Cardiac septum (tissue), 1 donor: ENCODE measurements at regions not wholly inside any gene's neighbourhood (a gene's known extent, or its start where the extent isn't known, plus 50 kb on each side); places are given as distances from the start of the nearest gene placed in this dataset.

Source experiments
- DNase-seq: peaks from one replicate; pipeline ENCODE4 v3.0.0-alpha.2; 2020; ENCODE audit warnings: low spot score
- intact Hi-C: fragments of 100-400 bp; cut with DNase I; formaldehyde crosslinking; loops from one replicate; pipeline ENCODE4 v1.14.0; 2022
- donor health status: DM: no; HTN: no; CAD: no.

DNA sequence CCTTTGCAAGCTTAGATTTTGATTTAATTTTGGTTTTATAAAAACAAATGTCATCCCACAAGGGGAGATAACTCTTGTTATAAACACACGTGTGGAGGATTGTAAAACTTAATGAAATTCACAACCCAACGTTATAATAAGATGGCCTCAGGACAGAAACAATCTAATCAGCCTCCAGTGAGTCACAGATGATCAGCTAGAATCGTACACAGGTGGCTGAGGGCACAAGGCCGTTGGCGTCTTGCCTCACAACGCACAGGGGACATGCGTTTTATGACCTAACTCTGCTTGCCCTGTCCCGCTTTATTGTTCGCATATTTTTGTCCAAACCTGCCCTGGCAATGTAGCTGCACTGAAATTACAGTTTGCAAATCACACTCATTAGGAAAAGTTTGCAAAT, 121.9 kb upstream of the PDZRN3 start:
- intact Hi-C loops = no loop called here

DNA sequence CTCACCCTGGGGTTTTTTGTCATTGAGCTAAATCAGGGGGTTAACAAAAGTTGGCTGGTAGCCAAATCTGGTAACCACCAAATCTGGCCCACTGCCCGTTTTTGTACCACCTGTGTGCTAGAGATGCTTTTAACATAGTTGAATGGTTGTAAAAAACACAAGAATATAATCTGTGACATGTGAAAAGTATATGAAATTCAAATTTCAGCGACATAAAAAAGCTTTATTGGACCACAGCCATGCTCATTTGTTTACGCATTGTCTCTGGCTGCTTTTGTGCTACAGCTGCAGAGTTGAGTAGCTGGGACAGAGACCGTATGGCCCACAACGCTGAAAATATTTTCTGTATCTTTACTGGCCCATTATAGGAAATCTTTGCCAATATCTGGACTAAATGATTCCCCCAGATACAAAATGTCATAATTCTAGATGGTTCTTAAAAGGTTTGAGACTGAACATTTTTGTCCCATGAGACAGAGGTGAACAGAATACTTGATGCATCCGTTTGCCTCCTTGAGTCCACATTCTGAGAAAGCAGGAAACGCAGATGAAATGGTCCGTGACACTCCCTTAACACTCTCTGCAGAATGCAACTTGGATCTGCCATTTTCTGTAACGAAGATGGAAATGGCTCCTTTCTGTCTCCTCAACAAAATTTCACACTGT, 120.9 kb upstream of the PDZRN3 start:
- intact Hi-C loops = no loop called here
- no peak for DNase-seq

More for the DNA sequence above, 121.9 kb upstream of the PDZRN3 start:
- DNase-seq = no peak

GRCh38 chr3:73743551-73743950, 118.8 kb upstream of the PDZRN3 start:
- no peak for DNase-seq
- intact Hi-C loops = no loop called here

DNA sequence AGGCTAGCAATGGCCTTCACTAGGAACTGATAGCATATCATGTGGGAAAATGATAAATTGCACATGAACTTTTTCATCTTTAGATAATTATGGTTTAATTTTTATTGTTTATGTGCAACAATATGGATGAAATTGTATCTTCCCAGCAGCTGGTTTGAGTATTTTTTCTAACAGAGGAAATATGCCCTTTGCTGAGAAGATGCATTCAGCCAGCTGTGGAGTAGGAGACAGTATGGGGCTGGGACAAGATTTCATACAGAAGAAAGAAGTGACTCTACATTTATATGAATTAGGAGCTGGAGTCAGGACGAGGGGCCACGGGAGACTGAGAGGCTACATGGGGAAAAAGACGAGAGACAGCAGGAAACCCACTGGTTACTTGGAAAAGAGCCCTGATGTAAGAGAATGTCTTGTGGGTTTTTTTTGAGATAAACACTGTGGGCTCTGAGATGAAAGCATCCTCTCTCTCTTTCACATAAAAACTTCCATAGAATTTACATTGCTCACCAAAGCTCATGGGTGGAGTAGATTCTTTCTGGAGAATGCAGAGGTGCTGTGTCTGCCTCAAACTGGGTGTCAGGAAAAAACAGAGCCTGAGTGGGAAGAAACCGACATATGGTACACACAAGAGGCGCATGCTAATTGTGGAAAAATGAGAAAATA, 115.2 kb upstream of the PDZRN3 start:
- DNase-seq = no peak
- intact Hi-C loops = no loop called here

DNA sequence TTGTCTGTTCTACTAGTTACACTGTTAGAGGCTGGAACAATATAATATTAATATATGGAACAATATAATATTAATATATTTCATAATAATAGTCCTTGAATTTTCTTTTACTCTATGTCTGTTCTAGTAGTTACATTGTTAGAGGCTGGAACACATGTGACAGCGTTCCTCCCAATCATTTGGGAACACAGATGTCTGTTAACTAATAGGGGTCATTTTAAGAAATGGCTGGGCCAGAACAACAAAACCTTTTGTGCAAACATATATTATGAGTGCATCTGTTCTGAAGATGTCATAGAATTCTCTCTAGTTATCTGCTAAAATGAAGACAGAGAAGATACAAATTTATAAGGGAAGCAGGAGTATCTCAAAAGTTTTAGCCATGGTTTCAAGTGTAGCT, 114.0 kb upstream of the PDZRN3 start:
- DNase-seq = no peak

DNA sequence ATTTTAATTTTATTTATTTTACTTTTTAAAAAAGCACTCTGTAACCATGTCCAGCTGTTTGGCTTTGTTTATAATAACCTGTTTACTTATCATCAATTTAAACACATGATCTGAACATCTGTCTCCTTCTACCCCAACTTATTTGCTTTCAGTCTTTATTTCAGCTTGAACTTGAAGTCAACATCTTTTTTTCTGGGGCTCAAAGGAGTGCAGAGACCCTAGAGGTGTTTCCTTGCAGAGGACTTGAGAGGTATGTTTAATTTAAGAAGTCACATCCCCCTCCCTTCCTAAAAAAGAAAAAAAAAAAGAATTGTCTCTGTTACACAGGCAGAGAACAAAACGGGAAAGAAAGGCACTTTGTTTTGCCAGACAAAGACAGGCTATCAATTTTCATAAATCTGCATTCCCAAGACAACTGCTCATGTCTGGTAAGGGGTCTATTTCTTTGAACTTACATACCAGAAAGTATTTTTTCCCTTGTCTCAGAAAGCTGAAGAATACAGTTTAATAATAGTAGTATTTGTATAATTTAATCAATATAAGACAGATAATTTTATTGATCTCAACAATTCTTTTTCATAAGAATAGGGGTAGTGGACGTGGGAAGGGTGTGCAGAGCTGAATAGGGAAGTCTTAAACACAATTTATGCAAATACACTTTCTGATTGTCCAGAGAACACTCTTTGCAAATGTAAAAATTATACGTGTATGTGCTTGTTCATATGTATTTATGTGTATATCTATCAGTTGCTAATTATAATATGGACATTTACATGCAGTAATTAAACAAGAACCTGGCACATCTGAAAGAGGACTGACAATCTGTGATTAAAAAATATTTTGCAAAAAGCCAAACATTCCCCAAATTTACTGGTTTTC, 109.7 kb upstream of the PDZRN3 start:
- intact Hi-C loops = no loop called here
- no peak for DNase-seq

More for the DNA sequence above, 114.0 kb upstream of the PDZRN3 start:
- intact Hi-C loops = no loop called here

GRCh38 chr3:73733746-73734145, 109.0 kb upstream of the PDZRN3 start:
- DNase-seq = no peak
- intact Hi-C loops = no loop called here

DNA sequence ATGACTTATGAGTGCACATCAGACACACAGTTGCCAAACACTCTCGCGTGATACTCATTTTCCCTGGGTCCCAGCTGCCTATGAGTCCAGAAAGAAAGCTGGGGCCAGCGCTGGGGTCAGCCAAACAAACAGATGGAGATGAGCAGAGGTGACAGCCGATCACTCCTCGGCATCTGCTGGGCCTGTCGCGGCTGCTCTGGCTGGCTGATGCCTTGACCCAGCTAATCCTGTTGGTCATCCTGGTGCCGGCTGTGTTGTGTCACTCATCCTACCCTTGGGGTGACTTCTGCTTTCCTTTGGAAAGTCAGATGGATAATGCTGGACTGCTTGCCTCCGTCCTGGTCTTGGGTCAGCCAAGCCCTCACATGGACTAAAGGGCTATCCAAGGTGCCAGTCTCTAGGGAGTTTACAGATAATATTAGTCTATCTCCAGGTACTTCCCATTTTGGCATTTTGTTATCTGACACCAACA, 105.3 kb upstream of the PDZRN3 start:
- intact Hi-C loops = no loop called here
- no peak for DNase-seq

DNA sequence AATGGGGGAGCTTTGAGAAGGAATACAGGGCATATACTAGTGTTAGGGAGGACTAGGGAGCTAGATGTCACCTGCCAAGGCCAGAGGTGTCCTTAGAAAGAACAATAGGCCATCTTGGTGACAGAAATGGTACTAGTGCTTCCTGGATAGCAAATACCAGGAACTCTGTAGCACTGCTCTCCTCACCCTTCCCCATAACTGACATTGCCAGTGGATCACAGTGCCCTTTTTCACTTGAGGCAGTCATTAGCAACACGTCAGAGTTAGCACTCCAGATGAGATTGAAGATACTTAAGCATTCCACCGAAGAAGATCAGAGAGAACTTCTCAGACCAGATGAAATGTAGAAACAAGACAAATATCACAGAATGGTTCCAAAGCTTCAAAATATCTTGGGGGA, 103.1 kb upstream of the PDZRN3 start:
- intact Hi-C loops = no loop called here
- no peak for DNase-seq

DNA sequence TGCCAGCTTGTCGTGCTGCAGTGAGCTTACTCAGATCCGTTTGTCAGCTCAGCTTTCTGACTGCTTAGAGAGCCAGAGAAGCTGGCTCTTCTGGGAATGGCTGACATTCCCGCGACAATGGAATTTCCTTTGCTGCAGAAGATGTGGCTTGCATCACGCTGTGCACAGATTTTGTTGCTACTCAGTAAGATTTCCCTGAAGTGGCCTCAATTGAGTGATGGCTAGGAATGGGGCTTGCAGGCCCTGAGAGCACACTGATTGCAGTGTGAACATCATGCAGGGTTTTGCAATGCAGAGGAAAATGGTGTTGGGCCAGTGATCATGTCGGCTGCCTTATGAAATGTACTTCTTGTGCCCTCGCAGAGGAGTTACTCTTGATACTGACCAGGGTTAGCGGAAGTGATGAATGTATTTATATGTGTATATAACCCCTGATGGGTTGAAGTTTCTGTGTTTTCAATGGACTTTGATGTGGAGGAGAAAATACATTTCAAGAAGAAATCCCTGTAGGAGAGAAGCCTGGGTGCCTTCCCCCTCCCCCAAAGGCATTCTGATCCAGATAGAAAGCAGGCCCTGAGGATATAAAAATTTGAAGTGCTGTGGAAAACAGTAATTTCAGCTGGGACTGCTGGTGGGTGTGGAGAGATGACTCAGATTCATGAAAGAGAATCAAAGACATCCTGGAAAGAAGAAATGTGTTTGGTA, 102.5 kb upstream of the PDZRN3 start:
- intact Hi-C loops = no loop called here

DNA sequence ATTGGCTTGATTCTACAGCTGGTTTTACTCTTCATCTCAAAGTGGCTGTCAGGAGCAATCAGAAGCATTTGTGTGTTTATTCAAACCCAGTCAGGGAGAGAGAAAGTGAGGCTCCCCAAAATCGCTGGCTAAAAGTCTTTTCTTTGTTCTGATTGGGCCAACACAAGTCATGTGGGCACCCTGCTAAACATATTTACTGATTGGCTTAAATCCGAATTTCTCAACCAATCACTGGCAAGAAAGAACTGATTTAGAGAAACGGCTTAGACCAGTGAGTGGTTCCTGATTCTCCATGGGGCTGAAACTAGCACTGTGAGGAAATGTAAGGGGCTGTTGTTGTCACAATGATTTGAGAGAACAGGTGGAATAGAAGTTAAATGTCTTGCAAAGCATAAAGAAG, 98.9 kb upstream of the PDZRN3 start:
- intact Hi-C loops = no loop called here

More for the DNA sequence above, 102.5 kb upstream of the PDZRN3 start:
- no peak for DNase-seq

DNA sequence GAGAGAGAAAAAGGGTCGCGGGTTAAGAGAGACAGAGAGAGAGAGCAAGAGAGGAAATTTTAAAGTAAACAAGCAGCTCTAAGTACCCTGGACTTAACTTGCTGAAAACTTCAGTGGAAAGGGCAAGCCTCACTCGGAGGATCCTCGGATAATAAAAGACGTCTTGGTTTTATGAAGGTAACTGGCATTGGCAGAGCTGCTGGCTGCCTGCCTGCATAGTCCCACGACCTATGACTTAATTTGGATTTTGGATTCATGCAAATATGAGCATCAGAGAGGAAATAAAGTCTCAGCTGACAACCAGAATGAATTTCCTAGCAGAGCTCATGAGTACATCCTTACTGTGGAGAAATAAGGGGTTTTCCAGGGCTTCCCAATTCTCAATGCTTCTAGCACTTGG, 95.1 kb upstream of the PDZRN3 start:
- intact Hi-C loops = no loop called here
- no peak for DNase-seq

More for the DNA sequence above, 98.9 kb upstream of the PDZRN3 start:
- DNase-seq = no peak

DNA sequence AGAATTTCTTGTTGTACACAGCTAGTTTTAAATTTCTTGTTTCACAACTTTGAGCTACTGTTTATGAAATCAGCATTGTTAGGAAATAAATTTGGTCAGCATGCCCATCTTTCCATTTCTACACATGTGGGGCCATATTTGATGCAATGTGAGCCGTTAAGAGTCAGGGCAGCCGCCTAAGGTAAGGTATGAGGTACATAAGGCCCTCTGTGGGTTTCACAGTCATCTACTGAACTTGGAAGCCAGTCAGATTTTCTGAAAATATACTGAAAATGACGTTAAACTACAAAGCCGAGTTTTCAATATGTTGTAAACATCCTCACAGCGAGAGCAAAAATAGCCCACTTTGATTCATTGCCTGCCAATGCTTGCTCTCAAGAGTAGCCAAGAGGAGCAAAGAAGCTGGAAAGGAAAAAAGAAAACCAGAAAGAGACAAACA, 94.7 kb upstream of the PDZRN3 start:
- no peak for DNase-seq
- intact Hi-C loops = no loop called here

DNA sequence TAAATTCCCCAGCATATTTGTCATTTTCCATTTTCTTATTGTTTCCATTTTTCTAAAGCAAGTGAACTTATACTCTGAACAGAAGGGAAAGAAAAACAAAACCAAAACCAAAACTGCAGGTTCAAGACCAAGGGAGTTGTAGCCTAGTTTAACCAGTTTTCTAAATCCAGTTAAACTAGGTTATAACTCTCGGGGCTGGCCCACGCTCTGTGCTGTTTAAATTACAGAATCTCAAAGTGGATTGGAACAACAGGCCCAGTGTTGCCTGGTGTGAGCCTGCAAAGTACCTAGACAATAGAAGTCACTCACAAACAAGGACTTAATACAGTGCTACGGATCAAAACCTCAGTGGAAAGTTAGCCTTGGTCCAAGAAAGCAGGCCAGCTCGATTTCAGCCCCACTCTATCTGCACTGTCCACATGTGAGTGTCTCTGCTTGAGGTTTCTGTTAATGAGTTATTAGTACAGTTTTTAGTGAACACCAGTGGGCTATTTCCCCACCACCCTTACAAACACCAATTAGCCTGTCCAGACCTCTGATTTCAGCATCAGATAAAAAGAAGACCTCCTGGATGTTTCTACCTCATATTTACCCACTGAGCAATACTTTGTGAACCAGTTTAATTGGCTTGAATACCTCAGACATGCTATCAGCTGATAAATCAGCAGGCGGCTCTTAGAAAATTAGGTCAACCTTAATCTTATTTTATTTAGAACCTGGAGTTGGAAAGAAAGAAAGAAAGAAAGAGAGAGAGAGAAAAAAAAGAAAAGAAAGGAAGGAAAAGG, 93.8 kb upstream of the PDZRN3 start:
- no peak for DNase-seq
- intact Hi-C loops = no loop called here

DNA sequence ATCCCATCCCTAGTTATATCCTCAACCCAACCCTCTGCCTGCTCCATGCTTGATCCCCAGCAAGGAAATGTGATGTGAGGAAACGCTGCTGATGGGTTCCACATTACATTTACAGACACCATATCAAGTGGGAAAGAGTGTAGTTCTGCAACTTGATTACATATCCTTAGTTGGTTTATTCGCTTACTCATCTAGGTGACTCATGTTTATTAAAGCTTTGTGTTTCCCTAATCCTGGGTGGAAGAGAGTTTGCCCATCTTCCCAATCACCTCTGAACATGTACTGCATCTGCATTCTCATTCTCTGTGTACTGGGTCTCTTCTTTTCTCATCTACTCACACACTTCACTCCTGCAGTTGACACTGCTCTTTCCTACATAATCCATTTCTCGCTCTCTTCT, 91.7 kb upstream of the PDZRN3 start:
- intact Hi-C loops = no loop called here
- DNase-seq = no peak

GRCh38 chr3:73710340-73710739, 85.6 kb upstream of the PDZRN3 start:
- DNase-seq = no peak
- intact Hi-C loops = no loop called here

- intact Hi-C loops = no loop called here
- DNase-seq = no peak
These were observed 85.0 kb upstream of the PDZRN3 start for GRCh38 chr3:73709712-73710111.

DNA sequence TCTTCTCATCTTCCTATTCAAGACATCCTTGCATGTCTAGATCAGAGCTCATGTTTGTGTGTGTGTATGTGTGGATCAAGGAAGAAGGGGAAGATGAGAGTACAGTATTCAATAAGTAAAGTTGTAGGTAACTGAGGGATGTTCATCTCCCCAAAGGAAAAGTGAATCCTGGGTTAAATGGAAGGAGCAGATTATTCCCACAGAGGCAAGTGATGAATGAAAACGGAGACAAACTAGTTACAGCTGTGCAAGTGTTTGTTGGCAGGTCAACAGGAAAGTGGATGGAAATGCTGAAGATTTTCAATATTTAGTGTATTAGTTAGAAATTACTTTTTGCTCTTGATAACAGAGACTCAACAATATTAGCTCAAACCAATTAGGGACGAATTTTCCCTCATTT, 84.2 kb upstream of the PDZRN3 start:
- intact Hi-C loops = no loop called here
- no peak for DNase-seq

DNA sequence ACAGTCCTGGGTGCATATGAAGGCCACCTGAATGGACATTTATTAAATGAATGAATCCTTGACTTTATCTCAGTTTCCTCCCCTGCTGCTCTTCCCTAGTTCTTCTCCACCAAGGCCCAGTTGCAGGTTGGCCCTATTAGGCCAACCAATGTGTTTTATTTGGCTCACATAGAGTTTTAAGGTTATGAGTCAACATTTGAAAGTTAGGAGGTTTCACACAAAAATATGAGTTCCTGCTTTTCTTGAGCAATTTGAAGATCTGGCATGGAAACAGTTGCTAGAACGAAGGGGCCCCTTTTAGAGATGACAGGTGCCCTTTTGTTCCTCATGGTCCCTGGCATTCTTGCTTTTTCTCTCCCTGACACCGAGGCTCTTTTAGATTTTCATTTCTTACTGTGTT, 83.0 kb upstream of the PDZRN3 start:
- no peak for DNase-seq
- intact Hi-C loops = no loop called here
